ENCODE measurements at regions not wholly inside any gene's neighbourhood (a gene's known extent, or its start where the extent isn't known, plus 50 kb on each side); places are given as distances from the start of the nearest gene placed in this dataset.
A peak's percentile ranks its signal among the peaks of the same experiment; 100 is the strongest.

DNA sequence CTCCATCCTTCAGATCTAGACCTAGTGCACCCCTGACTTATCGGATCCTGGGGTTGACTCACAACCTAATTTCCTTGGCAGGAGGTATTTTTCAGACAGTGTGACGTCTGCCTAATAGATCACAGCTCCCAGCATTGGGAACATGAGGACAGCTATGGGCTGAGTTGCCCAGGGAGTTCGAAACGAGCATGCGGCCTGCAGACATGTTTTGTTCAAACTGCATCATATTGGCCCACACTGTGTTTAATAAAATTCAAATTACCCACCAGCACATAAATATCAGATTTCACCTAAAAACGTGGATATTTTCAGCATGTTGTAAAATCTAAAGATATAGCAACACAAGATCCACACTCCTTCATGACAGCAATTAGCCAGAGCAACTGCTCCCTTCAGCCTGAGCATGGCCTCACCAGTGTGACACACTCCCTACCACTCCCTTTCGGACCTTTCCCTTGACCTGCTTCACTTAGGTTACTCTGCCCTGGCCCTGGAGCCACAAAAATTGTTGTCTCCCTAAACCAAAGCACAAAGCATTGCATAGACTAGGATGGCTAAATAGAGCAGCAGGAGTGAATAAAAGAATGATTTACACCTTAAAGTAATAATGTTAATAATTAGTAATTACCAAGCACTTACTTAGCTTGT, 53.6 kb upstream of the USP47 start:
- Histone ChIP-seq H3K27ac (ENCODE audit: insufficient read depth, low read length) (no peak overlapping the region), H3K56ac (ENCODE audit: extremely low read depth, insufficient read depth, low read length) (no peak overlapping the region), H2AK5ac (ENCODE audit: low read depth, low read length) (no peak overlapping the region), H3K23ac (ENCODE audit: low read depth, low read length) (no peak overlapping the region), H3K79me1 (ENCODE audit: low read depth in 1 of 2, low read length in 2 of 2) (no peaks in the 10 kb centered on the region), H2BK20ac (ENCODE audit: low read depth, low read length) (no peak overlapping the region), H2AFZ (replicated peaks; ENCODE audit: low read length, poor library complexity) (peak overlapping the region; percentile 10), H4K20me1 (ENCODE audit: insufficient read depth, low read length) (no peaks in the 10 kb centered on the region), H2BK5ac (ENCODE audit: low read depth, low read length, poor library complexity, severe bottlenecking) (no peak overlapping the region), H3K9me1 (ENCODE audit: insufficient read depth, low read length) (no peaks in the 10 kb centered on the region), H3K36me3 (ENCODE audit: control insufficient read depth, insufficient read depth, low read length) (no peaks in the 10 kb centered on the region), H3K18ac (ENCODE audit: low read depth, low read length) (no peak overlapping the region), H4K5ac (ENCODE audit: low read depth, low read length) (no peak overlapping the region), H2BK15ac (ENCODE audit: low read depth, low read length) (no peak overlapping the region), H3K14ac (replicated peaks; ENCODE audit: low read depth, low read length) (no peak overlapping the region), H4K91ac (ENCODE audit: insufficient read depth, low read depth, low read length) (no peak overlapping the region), H3K27me3 (ENCODE audit: control insufficient read depth, insufficient read depth, low read length) (peaks cover 9% of the 10 kb centered on the region), H3K4me2 (ENCODE audit: low read depth, low read length) (no peak overlapping the region), H2AK9ac (replicated peaks; ENCODE audit: low read depth, low read length, poor library complexity) (no peak overlapping the region), H3K4ac (ENCODE audit: low read depth, low read length) (no peak overlapping the region), H3K9ac (ENCODE audit: low read depth, low read length) (no peak overlapping the region), H4K8ac (ENCODE audit: low read depth in 2 of 2, low read length in 2 of 2) (no peak overlapping the region), H3K4me3 (ENCODE audit: insufficient read depth, low read depth, low read length) (no peak overlapping the region), H2BK120ac (ENCODE audit: low read depth, low read length) (no peak overlapping the region), H3K4me1 (ENCODE audit: control insufficient read depth, insufficient read depth, low read length) (no peaks in the 10 kb centered on the region), H3K9me3 (ENCODE audit: control insufficient read depth, insufficient read depth, low read length) (no peaks in the 10 kb centered on the region)
- CTCF ChIA-PET, result interaction anchor here (0.7 to 2.5 kb wide), 10 partner anchors 683 to 1018 kb away, joined by 3 to 13 read pairs (median 5); no protein-coding TSS in a partner anchor
- peak; percentile 25; the same call in 1 of the 2 replicates for ATAC-seq (ENCODE audit: low read depth)
- in situ Hi-C loops (cut with MboI; ENCODE audit: low sequenced_read_pairs) (loop anchor here (5.0 kb wide), 3 partner anchors 761 to 996 kb away; no protein-coding TSS in a partner anchor), intact Hi-C loops (cut with micrococcal nuclease) (loop anchor here (5.0 to 10.0 kb wide), 3 partner anchors 523 to 931 kb away; partner anchors contain the start of gene ZBED5), dilution Hi-C loops (cut with HindIII; ENCODE audit: low sequenced_read_pairs, unreplicated experiment) (no loop called here)
- 63% methylated on average over 2 of the region's 7 CpGs; no CpG with 5 or more reads in 1 of the 2 experiments for WGBS, 2 experiments (ENCODE audit: extremely low coverage in 2 of 2, insufficient read length in 1 of 2)
- TF ChIP-seq BHLHE40 (IDR thresholded peaks at IDR 0.05; ENCODE audit: low read depth, low read length), result no peak
- no peak for TF ChIP-seq NFE2L2 (IDR thresholded peaks at IDR 0.05; ENCODE audit: low read depth, low read length)
- no peak for TF ChIP-seq MXI1 (IDR thresholded peaks at IDR 0.05; ENCODE audit: borderline replicate concordance, low read depth, low read length)
- TF ChIP-seq RFX5 (IDR thresholded peaks at IDR 0.05; ENCODE audit: low read depth, low read length), result no peak
- TF ChIP-seq, protein P1, sequence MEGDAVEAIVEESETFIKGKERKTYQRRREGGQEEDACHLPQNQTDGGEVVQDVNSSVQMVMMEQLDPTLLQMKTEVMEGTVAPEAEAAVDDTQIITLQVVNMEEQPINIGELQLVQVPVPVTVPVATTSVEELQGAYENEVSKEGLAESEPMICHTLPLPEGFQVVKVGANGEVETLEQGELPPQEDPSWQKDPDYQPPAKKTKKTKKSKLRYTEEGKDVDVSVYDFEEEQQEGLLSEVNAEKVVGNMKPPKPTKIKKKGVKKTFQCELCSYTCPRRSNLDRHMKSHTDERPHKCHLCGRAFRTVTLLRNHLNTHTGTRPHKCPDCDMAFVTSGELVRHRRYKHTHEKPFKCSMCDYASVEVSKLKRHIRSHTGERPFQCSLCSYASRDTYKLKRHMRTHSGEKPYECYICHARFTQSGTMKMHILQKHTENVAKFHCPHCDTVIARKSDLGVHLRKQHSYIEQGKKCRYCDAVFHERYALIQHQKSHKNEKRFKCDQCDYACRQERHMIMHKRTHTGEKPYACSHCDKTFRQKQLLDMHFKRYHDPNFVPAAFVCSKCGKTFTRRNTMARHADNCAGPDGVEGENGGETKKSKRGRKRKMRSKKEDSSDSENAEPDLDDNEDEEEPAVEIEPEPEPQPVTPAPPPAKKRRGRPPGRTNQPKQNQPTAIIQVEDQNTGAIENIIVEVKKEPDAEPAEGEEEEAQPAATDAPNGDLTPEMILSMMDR (conservative IDR thresholded peaks at IDR 0.05; ENCODE audit: low read depth, low read length), result no peak
- no peak for TF ChIP-seq ELK1 (IDR thresholded peaks at IDR 0.05; ENCODE audit: borderline replicate concordance, low read depth, low read length)
- no peak for TF ChIP-seq MAFK (IDR thresholded peaks at IDR 0.05; ENCODE audit: low read depth, low read length)
- no peak for TF ChIP-seq RAD21 (IDR thresholded peaks at IDR 0.05; ENCODE audit: low read length)
- no peak for TF ChIP-seq CEBPB (IDR thresholded peaks at IDR 0.05; ENCODE audit: low read depth, low read length)
- no peak for TF ChIP-seq USF2 (IDR thresholded peaks at IDR 0.05; ENCODE audit: low read depth, low read length)
- POLR2A ChIA-PET (ENCODE audit: unreplicated experiment), result interaction anchor here (1.0 kb wide), 1 partner anchor 854 kb away, joined by 3 read pairs; no protein-coding TSS in a partner anchor
- no peak for DNase-seq
- BruUV-seq (replicated peaks), result no TSS peak

Data from IMR-90 (cell line).